K562 (cell line): ENCODE measurements at regions not wholly inside any gene's neighbourhood (a gene's known extent, or its start where the extent isn't known, plus 50 kb on each side); places are given as distances from the start of the nearest gene placed in this dataset.

Experiments used
- ADNP ChIP-seq: fragments of 200-800 bp; sonication (Bioruptor generic); IDR thresholded peaks from 2 replicates; pipeline ENCODE4 v1.6.1; 2016; ENCODE audit warnings: missing genetic modification characterization, missing compliant biosample characterization
- EP300 ChIP-seq: IDR thresholded peaks from 2 replicates; pipeline ENCODE4 v1.6.1; 2012; ENCODE audit warnings: low read length, improper control_type of control experiment
- EZH2 ChIP-seq: IDR thresholded peaks from 2 replicates; pipeline ENCODE4 v1.6.1; 2012; ENCODE audit warnings: low read depth, mild to moderate bottlenecking, inconsistent platforms, low read length, borderline replicate concordance
- FOXK1 ChIP-seq: sonication (generic); formaldehyde crosslinking; IDR thresholded peaks from 2 replicates; pipeline ENCODE4 v1.8.0; 2022; ENCODE audit warnings: missing genetic modification reagents, mild to moderate bottlenecking, borderline replicate concordance
- FOXM1 ChIP-seq, 2 experiments: fragments of 450-650 bp in 1 of 2; sonication (generic) in 1 of 2; formaldehyde crosslinking in 1 of 2; IDR thresholded peaks; 2 replicates each; pipeline versions ENCODE4 v1.6.1 to v1.9.0; 2017 to 2022; ENCODE audit warnings: low read depth in 2 of 2, mild to moderate bottlenecking in 2 of 2, missing genetic modification reagents in 1 of 2, moderate library complexity in 1 of 2
- NR3C1 ChIP-seq: sonication (generic); formaldehyde crosslinking; IDR thresholded peaks from 2 replicates; pipeline ENCODE4 v1.8.1; 2022; ENCODE audit warnings: missing genetic modification reagents
- POLR2A ChIP-seq: fragments of 450-650 bp; conservative IDR thresholded peaks from 2 replicates; pipeline ENCODE4 v1.6.1; 2016
- ZNF121 ChIP-seq: sonication (generic); formaldehyde crosslinking; conservative IDR thresholded peaks from 2 replicates; pipeline ENCODE4 v1.8.0; 2022; ENCODE audit warnings: missing genetic modification reagents
- ZNF253 ChIP-seq: fragments of 250-450 bp; sonication (Bioruptor Pico); conservative IDR thresholded peaks from 2 replicates; pipeline ENCODE4 v1.6.1; 2021; ENCODE audit warnings: mild to moderate bottlenecking
- ZNF263 ChIP-seq: sonication (generic); formaldehyde crosslinking; IDR thresholded peaks from 2 replicates; pipeline ENCODE4 v1.8.0; 2022; ENCODE audit warnings: mild to moderate bottlenecking, missing genetic modification reagents, borderline replicate concordance
- TF ChIP-seq, protein P1 (sequence below), 3 experiments: IDR thresholded peaks in 2 of 3; conservative IDR thresholded peaks in 1 of 3; 2 replicates each; pipeline ENCODE4 v1.5.1; 2011 to 2012; ENCODE audit warnings: low read length in 3 of 3, mild to moderate bottlenecking in 3 of 3, control low read depth in 2 of 3, improper control_type of control experiment in 1 of 3, inconsistent platforms in 1 of 3, low read depth in 1 of 3, mixed read lengths in 1 of 3, moderate library complexity in 1 of 3; ENCODE audit not compliant: insufficient read depth in 2 of 3
- TF ChIP-seq, protein P2 (sequence below): sonication (generic); formaldehyde crosslinking; IDR thresholded peaks from 2 replicates; pipeline ENCODE4 v1.9.0; 2022; ENCODE audit warnings: mild to moderate bottlenecking, missing genetic modification reagents
- TF ChIP-seq, protein P3 (sequence below): sonication (generic); formaldehyde crosslinking; IDR thresholded peaks from 2 replicates; pipeline ENCODE4 v1.9.0; 2022; ENCODE audit warnings: mild to moderate bottlenecking, missing genetic modification reagents

- TF ChIP-seq ZNF121 (CRISPR knock-in tag) (no peak), FOXM1 (IDR thresholded peaks at IDR 0.05; ENCODE audit: low read depth) (no peak), FOXM1 (CRISPR knock-in tag; IDR thresholded peaks at IDR 0.05; ENCODE audit: low read depth) (no peak), EZH2 (no peak), EP300 (no peak), POLR2A (no peak), ZNF253 (CRISPR knock-in tag) (no peak), NR3C1 (CRISPR knock-in tag) (no peak), ZNF263 (no peak), ADNP (no peak), FOXK1 (CRISPR knock-in tag) (no peak)
- TF ChIP-seq, protein P1, sequence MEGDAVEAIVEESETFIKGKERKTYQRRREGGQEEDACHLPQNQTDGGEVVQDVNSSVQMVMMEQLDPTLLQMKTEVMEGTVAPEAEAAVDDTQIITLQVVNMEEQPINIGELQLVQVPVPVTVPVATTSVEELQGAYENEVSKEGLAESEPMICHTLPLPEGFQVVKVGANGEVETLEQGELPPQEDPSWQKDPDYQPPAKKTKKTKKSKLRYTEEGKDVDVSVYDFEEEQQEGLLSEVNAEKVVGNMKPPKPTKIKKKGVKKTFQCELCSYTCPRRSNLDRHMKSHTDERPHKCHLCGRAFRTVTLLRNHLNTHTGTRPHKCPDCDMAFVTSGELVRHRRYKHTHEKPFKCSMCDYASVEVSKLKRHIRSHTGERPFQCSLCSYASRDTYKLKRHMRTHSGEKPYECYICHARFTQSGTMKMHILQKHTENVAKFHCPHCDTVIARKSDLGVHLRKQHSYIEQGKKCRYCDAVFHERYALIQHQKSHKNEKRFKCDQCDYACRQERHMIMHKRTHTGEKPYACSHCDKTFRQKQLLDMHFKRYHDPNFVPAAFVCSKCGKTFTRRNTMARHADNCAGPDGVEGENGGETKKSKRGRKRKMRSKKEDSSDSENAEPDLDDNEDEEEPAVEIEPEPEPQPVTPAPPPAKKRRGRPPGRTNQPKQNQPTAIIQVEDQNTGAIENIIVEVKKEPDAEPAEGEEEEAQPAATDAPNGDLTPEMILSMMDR (IDR thresholded peaks at IDR 0.05 in 2 of 3, conservative IDR thresholded peaks at IDR 0.05 in 1 of 3; ENCODE audit: insufficient read depth in 2 of 3, low read depth in 1 of 3, low read length in 3 of 3): no peak
- TF ChIP-seq, protein P2, sequence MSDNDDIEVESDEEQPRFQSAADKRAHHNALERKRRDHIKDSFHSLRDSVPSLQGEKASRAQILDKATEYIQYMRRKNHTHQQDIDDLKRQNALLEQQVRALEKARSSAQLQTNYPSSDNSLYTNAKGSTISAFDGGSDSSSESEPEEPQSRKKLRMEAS (CRISPR knock-in tag): no peak
- TF ChIP-seq, protein P3, sequence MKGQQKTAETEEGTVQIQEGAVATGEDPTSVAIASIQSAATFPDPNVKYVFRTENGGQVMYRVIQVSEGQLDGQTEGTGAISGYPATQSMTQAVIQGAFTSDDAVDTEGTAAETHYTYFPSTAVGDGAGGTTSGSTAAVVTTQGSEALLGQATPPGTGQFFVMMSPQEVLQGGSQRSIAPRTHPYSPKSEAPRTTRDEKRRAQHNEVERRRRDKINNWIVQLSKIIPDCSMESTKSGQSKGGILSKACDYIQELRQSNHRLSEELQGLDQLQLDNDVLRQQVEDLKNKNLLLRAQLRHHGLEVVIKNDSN: no peak
These were observed 721.2 kb downstream of the LUZP2 start for GRCh38 chr11:25218036-25218435.
